WTC11 (cell line): ENCODE measurements at regions not wholly inside any gene's neighbourhood (a gene's known extent, or its start where the extent isn't known, plus 50 kb on each side); places are given as distances from the start of the nearest gene placed in this dataset.

Source experiments
- ATAC-seq: fragments of 200-7000 bp; cut with Tn5 transposase; 2 replicates; pipeline ENCODE4 v1.10.0; 2021; ENCODE audit warnings: mild to moderate bottlenecking, moderate library complexity
- CTCF ChIA-PET: fragments of 300-600 bp; sonication (Branson Sonifier 250); formaldehyde crosslinking; loops from one replicate; lab custom pipeline; 2021; ENCODE audit warnings: antibody characterized with exemption; lab: Charles Lee
- POLR2A ChIA-PET: fragments of 350-600 bp; sonication (Branson Sonifier 250); formaldehyde crosslinking; loops from one replicate; lab custom pipeline; 2021; ENCODE audit warnings: antibody characterized with exemption; lab: Charles Lee
- DNase-seq: peaks from one replicate; pipeline ENCODE4 v3.0.0; 2021; ENCODE audit warnings: low spot score
- H3K27ac Mint-ChIP-seq: 2 replicates; pipeline ENCODE4 v1.8.0; 2021; ENCODE audit warnings: mixed read lengths
- H3K27me3 Mint-ChIP-seq: 2 replicates; pipeline ENCODE4 v1.8.0; 2021; ENCODE audit warnings: low read depth, mild to moderate bottlenecking, moderate library complexity, mixed read lengths
- H3K36me3 Mint-ChIP-seq: 2 replicates; pipeline ENCODE4 v1.8.0; 2021; ENCODE audit warnings: mixed read lengths
- H3K4me1 Mint-ChIP-seq: 2 replicates; pipeline ENCODE4 v1.8.0; 2022; ENCODE audit warnings: mixed read lengths
- H3K4me3 Mint-ChIP-seq: 2 replicates; pipeline ENCODE4 v1.8.0; 2021; ENCODE audit warnings: mild to moderate bottlenecking, moderate library complexity, mixed read lengths
- H3K9me3 Mint-ChIP-seq: 2 replicates; pipeline ENCODE4 v1.8.0; 2021; ENCODE audit warnings: mixed read lengths
- E2F5 ChIP-seq: sonication (generic); formaldehyde crosslinking; IDR thresholded peaks from 2 replicates; pipeline ENCODE4 v1.8.1; 2022; ENCODE audit warnings: mild to moderate bottlenecking, moderate library complexity, missing genetic modification reagents
- ETV6 ChIP-seq: sonication (generic); formaldehyde crosslinking; IDR thresholded peaks from 2 replicates; pipeline ENCODE4 v1.8.1; 2022; ENCODE audit warnings: mild to moderate bottlenecking, missing genetic modification reagents
- FOXK1 ChIP-seq: sonication (generic); formaldehyde crosslinking; IDR thresholded peaks from 2 replicates; pipeline ENCODE4 v1.8.0; 2022; ENCODE audit warnings: mild to moderate bottlenecking, moderate library complexity, missing genetic modification reagents
- IRF1 ChIP-seq: sonication (generic); formaldehyde crosslinking; IDR thresholded peaks from 2 replicates; pipeline ENCODE4 v1.8.0; 2023; ENCODE audit warnings: missing genetic modification reagents
- MAX ChIP-seq: sonication (generic); formaldehyde crosslinking; IDR thresholded peaks from 2 replicates; pipeline ENCODE4 v1.8.0; 2022; ENCODE audit warnings: mild to moderate bottlenecking, missing genetic modification reagents
- OVOL2 ChIP-seq: fragments of 250-450 bp; sonication (Bioruptor Pico); IDR thresholded peaks from 2 replicates; pipeline ENCODE4 v1.9.0; 2021; ENCODE audit warnings: mild to moderate bottlenecking, borderline replicate concordance
- RORB ChIP-seq: fragments of 250-450 bp; sonication (Bioruptor Pico); IDR thresholded peaks from 2 replicates; pipeline ENCODE4 v1.9.0; 2021; ENCODE audit warnings: mild to moderate bottlenecking
- USF1 ChIP-seq: sonication (generic); formaldehyde crosslinking; IDR thresholded peaks from 2 replicates; pipeline ENCODE4 v1.8.0; 2022; ENCODE audit warnings: mild to moderate bottlenecking, missing genetic modification reagents
- ZBTB21 ChIP-seq: sonication (generic); formaldehyde crosslinking; IDR thresholded peaks from 2 replicates; pipeline ENCODE4 v1.8.1; 2023; ENCODE audit warnings: mild to moderate bottlenecking, missing genetic modification reagents, borderline replicate concordance
- TF ChIP-seq, protein P1 (sequence below): sonication (generic); formaldehyde crosslinking; IDR thresholded peaks from 2 replicates; pipeline ENCODE4 v1.8.1; 2023; ENCODE audit warnings: mild to moderate bottlenecking, moderate library complexity, missing genetic modification reagents
- TF ChIP-seq, protein P2 (sequence below): fragments of 250-450 bp; sonication (Bioruptor Pico); IDR thresholded peaks from 2 replicates; pipeline ENCODE4 v1.9.0; 2021; ENCODE audit warnings: mild to moderate bottlenecking

GRCh38 chr10:50992356-50992901, 81.9 kb upstream of the PRKG1 start:
- Mint-ChIP-seq H3K4me1 (peaks cover 20% of the 10 kb centered on the region), H3K4me3 (peak overlapping the region; percentile 80), H3K36me3 (no peaks in the 10 kb centered on the region), H3K9me3 (no peaks in the 10 kb centered on the region), H3K27me3 (peaks cover 51% of the 10 kb centered on the region), H3K27ac (no peak overlapping the region)
- CTCF ChIA-PET: interaction anchor here (0.5 to 2.2 kb wide), 5 partner anchors 40 to 397 kb away, joined by 3 to 7 read pairs (median 3); partner anchors contain the start of gene PRKG1
- peak; percentile 76 for ATAC-seq
- TF ChIP-seq IRF1 (CRISPR knock-in tag): no peak
- no peak for TF ChIP-seq RORB
- TF ChIP-seq USF1 (CRISPR knock-in tag): no peak
- POLR2A ChIA-PET: interaction anchor here (0.5 kb wide), 1 partner anchor 1165 kb away, joined by 3 read pairs; no protein-coding TSS in a partner anchor
- DNase-seq: peak; percentile 20

- Mint-ChIP-seq H3K4me3 (peak overlapping the region; percentile 80), H3K27me3 (peaks cover 51% of the 10 kb centered on the region), H3K9me3 (no peaks in the 10 kb centered on the region), H3K36me3 (no peaks in the 10 kb centered on the region), H3K27ac (no peak overlapping the region), H3K4me1 (peaks cover 20% of the 10 kb centered on the region)
- TF ChIP-seq OVOL2 (no peak), ZBTB21 (CRISPR knock-in tag) (no peak), ETV6 (CRISPR knock-in tag) (no peak), FOXK1 (CRISPR knock-in tag) (no peak), E2F5 (CRISPR knock-in tag) (no peak), IRF1 (CRISPR knock-in tag) (no peak), MAX (CRISPR knock-in tag) (no peak)
- TF ChIP-seq, protein P1, sequence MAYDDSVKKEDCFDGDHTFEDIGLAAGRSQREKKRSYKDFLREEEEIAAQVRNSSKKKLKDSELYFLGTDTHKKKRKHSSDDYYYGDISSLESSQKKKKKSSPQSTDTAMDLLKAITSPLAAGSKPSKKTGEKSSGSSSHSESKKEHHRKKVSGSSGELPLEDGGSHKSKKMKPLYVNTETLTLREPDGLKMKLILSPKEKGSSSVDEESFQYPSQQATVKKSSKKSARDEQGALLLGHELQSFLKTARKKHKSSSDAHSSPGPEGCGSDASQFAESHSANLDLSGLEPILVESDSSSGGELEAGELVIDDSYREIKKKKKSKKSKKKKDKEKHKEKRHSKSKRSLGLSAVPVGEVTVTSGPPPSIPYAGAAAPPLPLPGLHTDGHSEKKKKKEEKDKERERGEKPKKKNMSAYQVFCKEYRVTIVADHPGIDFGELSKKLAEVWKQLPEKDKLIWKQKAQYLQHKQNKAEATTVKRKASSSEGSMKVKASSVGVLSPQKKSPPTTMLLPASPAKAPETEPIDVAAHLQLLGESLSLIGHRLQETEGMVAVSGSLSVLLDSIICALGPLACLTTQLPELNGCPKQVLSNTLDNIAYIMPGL (CRISPR knock-in tag): no peak
- TF ChIP-seq, protein P2, sequence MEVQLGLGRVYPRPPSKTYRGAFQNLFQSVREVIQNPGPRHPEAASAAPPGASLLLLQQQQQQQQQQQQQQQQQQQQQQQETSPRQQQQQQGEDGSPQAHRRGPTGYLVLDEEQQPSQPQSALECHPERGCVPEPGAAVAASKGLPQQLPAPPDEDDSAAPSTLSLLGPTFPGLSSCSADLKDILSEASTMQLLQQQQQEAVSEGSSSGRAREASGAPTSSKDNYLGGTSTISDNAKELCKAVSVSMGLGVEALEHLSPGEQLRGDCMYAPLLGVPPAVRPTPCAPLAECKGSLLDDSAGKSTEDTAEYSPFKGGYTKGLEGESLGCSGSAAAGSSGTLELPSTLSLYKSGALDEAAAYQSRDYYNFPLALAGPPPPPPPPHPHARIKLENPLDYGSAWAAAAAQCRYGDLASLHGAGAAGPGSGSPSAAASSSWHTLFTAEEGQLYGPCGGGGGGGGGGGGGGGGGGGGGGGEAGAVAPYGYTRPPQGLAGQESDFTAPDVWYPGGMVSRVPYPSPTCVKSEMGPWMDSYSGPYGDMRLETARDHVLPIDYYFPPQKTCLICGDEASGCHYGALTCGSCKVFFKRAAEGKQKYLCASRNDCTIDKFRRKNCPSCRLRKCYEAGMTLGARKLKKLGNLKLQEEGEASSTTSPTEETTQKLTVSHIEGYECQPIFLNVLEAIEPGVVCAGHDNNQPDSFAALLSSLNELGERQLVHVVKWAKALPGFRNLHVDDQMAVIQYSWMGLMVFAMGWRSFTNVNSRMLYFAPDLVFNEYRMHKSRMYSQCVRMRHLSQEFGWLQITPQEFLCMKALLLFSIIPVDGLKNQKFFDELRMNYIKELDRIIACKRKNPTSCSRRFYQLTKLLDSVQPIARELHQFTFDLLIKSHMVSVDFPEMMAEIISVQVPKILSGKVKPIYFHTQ (CRISPR knock-in tag): no peak
- DNase-seq (no peak), ATAC-seq (peak; percentile 6)
- CTCF ChIA-PET: interaction anchor here (1.2 to 2.2 kb wide), 3 partner anchors 39 to 204 kb away, joined by 3 to 7 read pairs (median 6); partner anchors contain the start of gene PRKG1
- POLR2A ChIA-PET: no interaction called here
Observed at GRCh38 chr10:50992972-50993766, 81.1 kb upstream of the PRKG1 start.
